H1 (cell line): ENCODE measurements at regions not wholly inside any gene's neighbourhood (a gene's known extent, or its start where the extent isn't known, plus 50 kb on each side); places are given as distances from the start of the nearest gene placed in this dataset.

Experiments used
- CHD7 ChIP-seq: fragments of 300-600 bp; sonication (generic); IDR thresholded peaks from 2 replicates; pipeline ENCODE4 v1.7.1; 2012; ENCODE audit warnings: low read length, moderate library complexity, mild to moderate bottlenecking, inconsistent platforms; ENCODE audit not compliant: insufficient replicate concordance

- TF ChIP-seq CHD7, result no peak
Measured at GRCh38 chr4:67346654-67347053, 198.6 kb downstream of the CENPC start (continued).
